NCI-H1417 treated with DMSO at 0.1 percent for 48 hours (cell line): ENCODE measurements at regions not wholly inside any gene's neighbourhood (a gene's known extent, or its start where the extent isn't known, plus 50 kb on each side); places are given as distances from the start of the nearest gene placed in this dataset.

Experiments used
- DNase-seq: peaks from one replicate; lab custom pipeline; 2025; lab: John Stamatoyannopoulos, UW

GRCh38 chr2:221680548-221680947 lies 108.4 kb upstream of the EPHA4 start:
- DNase-seq = no peak

GRCh38 chr2:221677688-221678087 lies 105.6 kb upstream of the EPHA4 start:
- no peak for DNase-seq

GRCh38 chr2:221676566-221677172 lies 104.6 kb upstream of the EPHA4 start:
- DNase-seq = no peak

- no peak for DNase-seq
These were observed 103.3 kb upstream of the EPHA4 start for GRCh38 chr2:221675201-221675908.

GRCh38 chr2:221674446-221674845 lies 102.3 kb upstream of the EPHA4 start:
- no peak for DNase-seq

GRCh38 chr2:221673248-221673647 lies 101.1 kb upstream of the EPHA4 start:
- no peak for DNase-seq

GRCh38 chr2:221671515-221671914 lies 99.4 kb upstream of the EPHA4 start:
- no peak for DNase-seq

- no peak for DNase-seq
These were observed 90.7 kb upstream of the EPHA4 start for GRCh38 chr2:221662689-221663391.

GRCh38 chr2:221657806-221658205 lies 85.7 kb upstream of the EPHA4 start:
- no peak for DNase-seq

- no peak for DNase-seq
These were observed 83.2 kb upstream of the EPHA4 start for GRCh38 chr2:221655300-221655699.

- DNase-seq = no peak
These were observed 81.1 kb upstream of the EPHA4 start for GRCh38 chr2:221653182-221653581.

- DNase-seq = no peak
These were observed 77.1 kb upstream of the EPHA4 start for GRCh38 chr2:221649051-221649775.

GRCh38 chr2:221642447-221642846 lies 70.3 kb upstream of the EPHA4 start:
- DNase-seq = no peak

GRCh38 chr2:221641181-221641871 lies 69.2 kb upstream of the EPHA4 start:
- no peak for DNase-seq

GRCh38 chr2:221640686-221641085 lies 68.6 kb upstream of the EPHA4 start:
- DNase-seq = no peak

- no peak for DNase-seq
These were observed 65.7 kb upstream of the EPHA4 start for GRCh38 chr2:221637851-221638250.

- DNase-seq = no peak
These were observed 63.8 kb upstream of the EPHA4 start for GRCh38 chr2:221635949-221636348.

- no peak for DNase-seq
These were observed 57.4 kb upstream of the EPHA4 start for GRCh38 chr2:221629468-221629867.

- DNase-seq = no peak
These were observed 52.4 kb upstream of the EPHA4 start for GRCh38 chr2:221624475-221624874.
